ENCODE measurements at regions not wholly inside any gene's neighbourhood (a gene's known extent, or its start where the extent isn't known, plus 50 kb on each side); places are given as distances from the start of the nearest gene placed in this dataset.

DNA sequence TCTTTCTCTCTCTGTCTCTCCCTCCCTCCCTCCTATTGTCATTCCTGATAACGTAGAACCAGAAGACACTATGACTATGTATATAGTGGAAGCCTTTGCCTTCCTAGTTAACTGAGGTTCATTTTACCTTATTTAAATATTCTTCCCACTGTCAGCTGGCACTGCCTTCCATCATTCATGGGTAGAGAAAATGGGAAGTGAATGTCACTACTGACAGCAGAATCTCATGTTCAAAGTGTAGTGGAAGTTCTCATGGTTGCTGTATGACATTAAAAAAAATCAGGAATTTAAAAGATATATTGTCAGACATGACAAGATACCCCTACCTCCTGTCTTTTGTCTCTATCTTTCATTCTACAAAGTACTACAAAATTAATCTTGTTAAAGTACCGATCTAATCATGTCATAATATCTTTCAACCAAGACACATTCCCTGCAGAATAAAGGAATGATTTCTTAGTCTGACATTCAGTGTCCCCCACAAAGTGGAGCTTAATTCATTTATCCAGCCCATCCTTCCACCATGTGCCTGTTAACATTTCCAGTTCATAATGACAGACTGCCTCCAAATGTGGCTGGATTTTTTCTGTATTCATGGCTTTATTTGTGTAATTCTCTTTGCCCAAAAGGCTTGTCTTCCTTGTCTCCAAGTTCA, 250.1 kb upstream of the CDH20 start:
- 79 to 90% (median 80%) methylated on average over 2 of the region's 2 CpGs for WGBS, 5 donors
- H3K4me3 ChIP-seq, result no peak overlapping the region
- no peaks in the 10 kb centered on the region for H3K4me1 ChIP-seq
- TF ChIP-seq POLR2A (IDR thresholded peaks at IDR 0.05) (no peak), POLR2AphosphoS5 (IDR thresholded peaks at IDR 0.05) (no peak)
- TF ChIP-seq, protein P1, sequence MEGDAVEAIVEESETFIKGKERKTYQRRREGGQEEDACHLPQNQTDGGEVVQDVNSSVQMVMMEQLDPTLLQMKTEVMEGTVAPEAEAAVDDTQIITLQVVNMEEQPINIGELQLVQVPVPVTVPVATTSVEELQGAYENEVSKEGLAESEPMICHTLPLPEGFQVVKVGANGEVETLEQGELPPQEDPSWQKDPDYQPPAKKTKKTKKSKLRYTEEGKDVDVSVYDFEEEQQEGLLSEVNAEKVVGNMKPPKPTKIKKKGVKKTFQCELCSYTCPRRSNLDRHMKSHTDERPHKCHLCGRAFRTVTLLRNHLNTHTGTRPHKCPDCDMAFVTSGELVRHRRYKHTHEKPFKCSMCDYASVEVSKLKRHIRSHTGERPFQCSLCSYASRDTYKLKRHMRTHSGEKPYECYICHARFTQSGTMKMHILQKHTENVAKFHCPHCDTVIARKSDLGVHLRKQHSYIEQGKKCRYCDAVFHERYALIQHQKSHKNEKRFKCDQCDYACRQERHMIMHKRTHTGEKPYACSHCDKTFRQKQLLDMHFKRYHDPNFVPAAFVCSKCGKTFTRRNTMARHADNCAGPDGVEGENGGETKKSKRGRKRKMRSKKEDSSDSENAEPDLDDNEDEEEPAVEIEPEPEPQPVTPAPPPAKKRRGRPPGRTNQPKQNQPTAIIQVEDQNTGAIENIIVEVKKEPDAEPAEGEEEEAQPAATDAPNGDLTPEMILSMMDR (IDR thresholded peaks at IDR 0.05 in 8 of 11, conservative IDR thresholded peaks at IDR 0.05 in 3 of 11), result no peak
- H3K9me3 ChIP-seq, result no peaks in the 10 kb centered on the region
- DNase-seq, result no peak
- no peaks in the 10 kb centered on the region for H3K36me3 ChIP-seq
- H3K27ac ChIP-seq, result no peak overlapping the region
- H3K27me3 ChIP-seq (replicated peaks in 1 of 7), result no peaks in the 10 kb centered on the region
- intact Hi-C loops (cut with DNase I; ENCODE audit: low total_unique reads), result no loop called here

DNA sequence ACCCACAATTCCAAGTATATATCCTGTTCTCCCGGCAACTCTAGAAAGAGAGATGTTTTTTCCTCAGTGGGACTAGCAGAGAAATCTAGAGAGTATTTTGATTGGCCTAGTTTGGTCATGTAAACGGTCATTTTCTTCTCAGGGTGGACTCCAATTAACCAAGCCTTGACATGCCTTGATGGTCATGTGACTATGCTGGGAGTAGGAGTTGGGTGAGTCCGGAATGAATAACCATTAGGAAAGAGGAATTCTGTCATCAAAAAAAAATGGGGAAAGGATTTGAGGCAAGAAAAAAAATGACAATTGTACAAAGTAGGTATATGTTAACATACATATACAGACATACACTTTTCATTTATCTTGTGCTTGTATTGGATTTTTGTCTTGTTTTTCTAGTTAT, 248.2 kb upstream of the CDH20 start:
- no peak overlapping the region for H3K4me3 ChIP-seq

DNA sequence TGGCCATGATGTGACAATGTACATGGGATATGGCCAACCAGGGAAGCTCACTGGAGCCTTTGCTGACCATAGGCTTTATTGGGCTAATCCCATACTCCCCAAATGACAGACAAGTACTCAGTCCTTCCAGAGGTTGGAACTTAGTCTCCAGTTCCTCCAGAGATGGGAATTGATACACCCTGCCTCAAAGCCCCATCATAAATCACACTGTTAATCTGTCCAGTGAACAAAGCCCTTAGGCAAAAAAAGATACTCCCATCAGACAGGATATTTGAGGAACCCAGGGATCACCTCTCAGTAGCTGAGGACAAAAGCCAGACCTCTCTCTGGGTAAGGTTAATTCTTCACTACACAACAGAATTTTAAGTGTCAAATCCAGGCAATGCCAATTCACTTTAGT, 247.5 kb upstream of the CDH20 start:
- no peaks in the 10 kb centered on the region for H3K36me3 ChIP-seq
- DNase-seq, result no peak
- no peak overlapping the region for H3K4me3 ChIP-seq
- TF ChIP-seq POLR2AphosphoS5 (IDR thresholded peaks at IDR 0.05) (no peak), POLR2A (IDR thresholded peaks at IDR 0.05) (no peak)
- TF ChIP-seq, protein P1 (IDR thresholded peaks at IDR 0.05 in 8 of 11, conservative IDR thresholded peaks at IDR 0.05 in 3 of 11), result no peak
- H3K4me1 ChIP-seq, result no peaks in the 10 kb centered on the region
- H3K27ac ChIP-seq, result no peak overlapping the region
- H3K9me3 ChIP-seq, result no peaks in the 10 kb centered on the region
- intact Hi-C loops (cut with DNase I; ENCODE audit: low total_unique reads), result no loop called here
- H3K27me3 ChIP-seq (replicated peaks in 1 of 7), result no peaks in the 10 kb centered on the region

More for the DNA sequence above, 248.2 kb upstream of the CDH20 start:
- Histone ChIP-seq H3K9me3 (no peaks in the 10 kb centered on the region), H3K27ac (no peak overlapping the region), H3K4me1 (no peaks in the 10 kb centered on the region), H3K27me3 (replicated peaks in 1 of 7) (no peaks in the 10 kb centered on the region), H3K36me3 (no peaks in the 10 kb centered on the region)
- 82 to 91% (median 85%) methylated on average over 3 of the region's 3 CpGs for WGBS, 5 donors
- TF ChIP-seq, protein P1 (IDR thresholded peaks at IDR 0.05 in 8 of 11, conservative IDR thresholded peaks at IDR 0.05 in 3 of 11), result no peak
- TF ChIP-seq POLR2AphosphoS5 (IDR thresholded peaks at IDR 0.05), result no peak
- TF ChIP-seq POLR2A (IDR thresholded peaks at IDR 0.05), result no peak
- intact Hi-C loops (cut with DNase I; ENCODE audit: low total_unique reads), result no loop called here
- DNase-seq, result no peak

DNA sequence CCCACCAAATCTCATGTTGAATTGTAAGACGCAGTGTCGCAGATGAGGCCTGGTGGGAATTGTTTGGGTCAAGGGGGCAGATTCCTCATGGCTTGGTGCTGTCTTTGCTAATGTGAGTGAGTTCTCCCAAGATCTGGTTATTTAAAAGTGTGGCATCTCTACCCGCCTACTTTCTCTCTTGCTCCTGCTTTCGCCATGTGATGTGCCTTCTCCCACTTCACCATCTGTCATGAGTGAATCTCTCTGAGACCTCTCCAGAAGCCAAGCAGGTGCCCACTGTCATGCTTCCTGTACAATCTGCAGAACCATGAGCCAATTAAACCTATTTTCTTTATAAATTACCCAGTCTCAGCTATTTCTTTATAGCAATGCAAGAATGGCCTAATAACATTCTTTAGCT, 246.6 kb upstream of the CDH20 start:
- no peak overlapping the region for H3K27ac ChIP-seq
- no peak for DNase-seq
- no peaks in the 10 kb centered on the region for H3K36me3 ChIP-seq
- H3K4me1 ChIP-seq, result no peaks in the 10 kb centered on the region
- no peaks in the 10 kb centered on the region for H3K27me3 ChIP-seq (replicated peaks in 1 of 7)
- TF ChIP-seq POLR2A (IDR thresholded peaks at IDR 0.05) (no peak), POLR2AphosphoS5 (IDR thresholded peaks at IDR 0.05) (no peak)
- TF ChIP-seq, protein P1 (IDR thresholded peaks at IDR 0.05 in 8 of 11, conservative IDR thresholded peaks at IDR 0.05 in 3 of 11), result no peak
- H3K9me3 ChIP-seq, result no peaks in the 10 kb centered on the region
- intact Hi-C loops (cut with DNase I; ENCODE audit: low total_unique reads), result no loop called here
- H3K4me3 ChIP-seq, result no peak overlapping the region
- 92 to 97% (median 94%) methylated on average over 4 of the region's 4 CpGs for WGBS, 5 donors
